GM18520 (cell line): ENCODE measurements at regions not wholly inside any gene's neighbourhood (a gene's known extent, or its start where the extent isn't known, plus 50 kb on each side); places are given as distances from the start of the nearest gene placed in this dataset.

Experiments used
- ATAC-seq: cut with Tn5 transposase; IDR thresholded peaks from one replicate; pipeline ENCODE4 v1.9.1; 2021; ENCODE audit not compliant: unreplicated experiment

GRCh38 chr4:36394352-36394903 is 113.0 kb downstream of the DTHD1 start:
- ATAC-seq = peak; percentile 61

- ATAC-seq = no peak
Observed at GRCh38 chr4:36399762-36400353, 118.4 kb downstream of the DTHD1 start.

- ATAC-seq = no peak
Observed at GRCh38 chr4:36402008-36402758, 120.8 kb downstream of the DTHD1 start.

GRCh38 chr4:36411338-36411737 is 129.9 kb downstream of the DTHD1 start:
- ATAC-seq = no peak

GRCh38 chr4:36414248-36414647 is 132.8 kb downstream of the DTHD1 start:
- no peak for ATAC-seq

- ATAC-seq = no peak
Observed at GRCh38 chr4:36417146-36417545, 135.7 kb downstream of the DTHD1 start.

GRCh38 chr4:36420111-36420679 is 138.8 kb downstream of the DTHD1 start:
- no peak for ATAC-seq

GRCh38 chr4:36422607-36423006 is 141.2 kb downstream of the DTHD1 start:
- no peak for ATAC-seq

GRCh38 chr4:36426741-36427140 is 145.3 kb downstream of the DTHD1 start:
- no peak for ATAC-seq

GRCh38 chr4:36427696-36428095 is 146.3 kb downstream of the DTHD1 start:
- ATAC-seq = no peak

GRCh38 chr4:36432586-36432985 is 151.2 kb downstream of the DTHD1 start:
- ATAC-seq = no peak

- no peak for ATAC-seq
Observed at GRCh38 chr4:36439556-36439955, 158.1 kb downstream of the DTHD1 start.

- no peak for ATAC-seq
Observed at GRCh38 chr4:36445480-36445879, 164.1 kb downstream of the DTHD1 start.

GRCh38 chr4:36446275-36446674 is 164.9 kb downstream of the DTHD1 start:
- no peak for ATAC-seq

- no peak for ATAC-seq
Observed at GRCh38 chr4:36461344-36461743, 179.9 kb downstream of the DTHD1 start.

GRCh38 chr4:36467670-36468069 is 186.3 kb downstream of the DTHD1 start:
- no peak for ATAC-seq

- no peak for ATAC-seq
Observed at GRCh38 chr4:36471903-36472302, 190.5 kb downstream of the DTHD1 start.

GRCh38 chr4:36476135-36476534 is 194.7 kb downstream of the DTHD1 start:
- no peak for ATAC-seq

- no peak for ATAC-seq
Observed at GRCh38 chr4:36477861-36478260, 196.4 kb downstream of the DTHD1 start.

- no peak for ATAC-seq
Observed at GRCh38 chr4:36485885-36486284, 204.5 kb downstream of the DTHD1 start.

- no peak for ATAC-seq
Observed at GRCh38 chr4:36489798-36490197, 208.4 kb downstream of the DTHD1 start.

GRCh38 chr4:36492041-36492440 is 210.6 kb downstream of the DTHD1 start:
- no peak for ATAC-seq
